Smooth muscle cell (in vitro differentiated cells): ENCODE measurements at regions not wholly inside any gene's neighbourhood (a gene's known extent, or its start where the extent isn't known, plus 50 kb on each side); places are given as distances from the start of the nearest gene placed in this dataset.

Experiments used
- DNase-seq: peaks from one replicate; lab custom pipeline; 2025; ENCODE audit not compliant: unreplicated experiment; lab: John Stamatoyannopoulos, UW
- H2AFZ ChIP-seq: fragments of 200-600 bp; sonication (generic); 2 replicates; pipeline ENCODE4 v1.6.0; 2016; ENCODE audit warnings: antibody characterized with exemption, low read depth, mild to moderate bottlenecking
- H3F3A ChIP-seq: fragments of 200-600 bp; sonication (generic); 2 replicates; pipeline ENCODE4 v1.6.0; 2017; ENCODE audit warnings: antibody characterized with exemption, low read depth
- H3K27ac ChIP-seq: fragments of 200-600 bp; sonication (generic); 2 replicates; pipeline ENCODE4 v1.5.1; 2016; ENCODE audit warnings: low read depth, mild to moderate bottlenecking
- H3K27me3 ChIP-seq: fragments of 200-600 bp; sonication (generic); 2 replicates; pipeline ENCODE4 v1.6.1; 2016; ENCODE audit warnings: low read depth, mild to moderate bottlenecking
- H3K36me3 ChIP-seq: fragments of 200-600 bp; sonication (generic); 2 replicates; pipeline ENCODE4 v1.5.1; 2016; ENCODE audit warnings: low read depth
- H3K4me1 ChIP-seq: fragments of 200-600 bp; sonication (generic); 2 replicates; pipeline ENCODE4 v1.5.1; 2016; ENCODE audit warnings: low read depth
- H3K4me2 ChIP-seq: fragments of 200-600 bp; sonication (generic); 2 replicates; pipeline ENCODE4 v1.6.0; 2016; ENCODE audit warnings: mild to moderate bottlenecking
- H3K4me3 ChIP-seq: fragments of 200-600 bp; sonication (generic); 2 replicates; pipeline ENCODE4 v1.5.1; 2016; ENCODE audit warnings: mild to moderate bottlenecking
- H3K79me2 ChIP-seq: fragments of 200-600 bp; sonication (generic); 2 replicates; pipeline ENCODE4 v1.6.0; 2016; ENCODE audit warnings: low read depth, mild to moderate bottlenecking
- H3K9ac ChIP-seq: fragments of 200-600 bp; sonication (generic); 2 replicates; pipeline ENCODE4 v1.6.0; 2016; ENCODE audit warnings: low read depth
- H3K9me3 ChIP-seq: fragments of 200-600 bp; sonication (generic); replicated peaks from 2 replicates; pipeline ENCODE4 v1.5.1; 2016; ENCODE audit warnings: low read depth
- H4K20me1 ChIP-seq: fragments of 200-600 bp; sonication (generic); 2 replicates; pipeline ENCODE4 v1.6.0; 2016; ENCODE audit warnings: low read depth
- CTCF ChIP-seq: fragments of 200-600 bp; sonication (generic); IDR thresholded peaks from 2 replicates; pipeline ENCODE4 v1.5.1; 2017; ENCODE audit warnings: borderline replicate concordance, mild to moderate bottlenecking, antibody characterized with exemption; ENCODE audit not compliant: insufficient read depth, poor library complexity, severe bottlenecking
- WGBS: methylation state at CpG from one replicate; pipeline ENCODE4 v1.1.7; 2016; ENCODE audit warnings: low lambda C conversion rate; 5-methylcytosine and 5-hydroxymethylcytosine counted together

GRCh38 chr1:14055442-14056223 is 355.6 kb downstream of the PRDM2 start:
- WGBS: 76% methylated on average over 4 of the region's 4 CpGs
- DNase-seq: no peak
- Histone ChIP-seq H3K9ac (no peak overlapping the region), H3K4me2 (no peak overlapping the region), H3K4me1 (no peaks in the 10 kb centered on the region), H3K79me2 (no peaks in the 10 kb centered on the region), H3K27me3 (no peaks in the 10 kb centered on the region), H3K36me3 (no peaks in the 10 kb centered on the region), H3K9me3 (no peaks in the 10 kb centered on the region), H3K4me3 (no peak overlapping the region), H4K20me1 (no peaks in the 10 kb centered on the region), H3F3A (no peaks in the 10 kb centered on the region), H3K27ac (no peak overlapping the region), H2AFZ (no peak overlapping the region)
- no peak for TF ChIP-seq CTCF

GRCh38 chr1:14057640-14058039 is 357.7 kb downstream of the PRDM2 start:
- Histone ChIP-seq H2AFZ (no peak overlapping the region), H3K79me2 (no peaks in the 10 kb centered on the region), H3K4me3 (no peak overlapping the region), H3F3A (no peaks in the 10 kb centered on the region), H3K9me3 (no peaks in the 10 kb centered on the region), H3K4me1 (no peaks in the 10 kb centered on the region), H4K20me1 (no peaks in the 10 kb centered on the region), H3K27me3 (no peaks in the 10 kb centered on the region), H3K36me3 (no peaks in the 10 kb centered on the region), H3K4me2 (no peak overlapping the region), H3K9ac (no peak overlapping the region), H3K27ac (no peak overlapping the region)
- TF ChIP-seq CTCF: no peak
- no peak for DNase-seq
- WGBS: 95% methylated on average over 3 of the region's 3 CpGs

- H3K4me1 ChIP-seq: no peaks in the 10 kb centered on the region
- H2AFZ ChIP-seq: no peak overlapping the region
- H3K27me3 ChIP-seq: no peaks in the 10 kb centered on the region
- no peaks in the 10 kb centered on the region for H3F3A ChIP-seq
- H3K36me3 ChIP-seq: no peaks in the 10 kb centered on the region
- no peak for TF ChIP-seq CTCF
- no peak for DNase-seq
- H3K9me3 ChIP-seq: no peaks in the 10 kb centered on the region
- H4K20me1 ChIP-seq: no peaks in the 10 kb centered on the region
- H3K27ac ChIP-seq: no peak overlapping the region
- no peak overlapping the region for H3K9ac ChIP-seq
- 97% methylated on average over 3 of the region's 3 CpGs for WGBS
- H3K4me2 ChIP-seq: no peak overlapping the region
- H3K4me3 ChIP-seq: no peak overlapping the region
- H3K79me2 ChIP-seq: no peaks in the 10 kb centered on the region
Observed at GRCh38 chr1:14061204-14061603, 361.2 kb downstream of the PRDM2 start.

GRCh38 chr1:14061722-14062121 is 361.7 kb downstream of the PRDM2 start:
- DNase-seq: no peak
- H2AFZ ChIP-seq: no peak overlapping the region
- H3K4me2 ChIP-seq: no peak overlapping the region
- WGBS: 93% methylated on average over 5 of the region's 5 CpGs
- H3K36me3 ChIP-seq: no peaks in the 10 kb centered on the region
- H3K9ac ChIP-seq: no peak overlapping the region
- H3K9me3 ChIP-seq: no peaks in the 10 kb centered on the region
- no peaks in the 10 kb centered on the region for H3F3A ChIP-seq
- no peak for TF ChIP-seq CTCF
- H3K4me3 ChIP-seq: no peak overlapping the region
- no peaks in the 10 kb centered on the region for H3K27me3 ChIP-seq
- H3K79me2 ChIP-seq: no peaks in the 10 kb centered on the region
- no peak overlapping the region for H3K27ac ChIP-seq
- H3K4me1 ChIP-seq: no peaks in the 10 kb centered on the region
- no peaks in the 10 kb centered on the region for H4K20me1 ChIP-seq
